ENCODE measurements at regions not wholly inside any gene's neighbourhood (a gene's known extent, or its start where the extent isn't known, plus 50 kb on each side); places are given as distances from the start of the nearest gene placed in this dataset.

DNA sequence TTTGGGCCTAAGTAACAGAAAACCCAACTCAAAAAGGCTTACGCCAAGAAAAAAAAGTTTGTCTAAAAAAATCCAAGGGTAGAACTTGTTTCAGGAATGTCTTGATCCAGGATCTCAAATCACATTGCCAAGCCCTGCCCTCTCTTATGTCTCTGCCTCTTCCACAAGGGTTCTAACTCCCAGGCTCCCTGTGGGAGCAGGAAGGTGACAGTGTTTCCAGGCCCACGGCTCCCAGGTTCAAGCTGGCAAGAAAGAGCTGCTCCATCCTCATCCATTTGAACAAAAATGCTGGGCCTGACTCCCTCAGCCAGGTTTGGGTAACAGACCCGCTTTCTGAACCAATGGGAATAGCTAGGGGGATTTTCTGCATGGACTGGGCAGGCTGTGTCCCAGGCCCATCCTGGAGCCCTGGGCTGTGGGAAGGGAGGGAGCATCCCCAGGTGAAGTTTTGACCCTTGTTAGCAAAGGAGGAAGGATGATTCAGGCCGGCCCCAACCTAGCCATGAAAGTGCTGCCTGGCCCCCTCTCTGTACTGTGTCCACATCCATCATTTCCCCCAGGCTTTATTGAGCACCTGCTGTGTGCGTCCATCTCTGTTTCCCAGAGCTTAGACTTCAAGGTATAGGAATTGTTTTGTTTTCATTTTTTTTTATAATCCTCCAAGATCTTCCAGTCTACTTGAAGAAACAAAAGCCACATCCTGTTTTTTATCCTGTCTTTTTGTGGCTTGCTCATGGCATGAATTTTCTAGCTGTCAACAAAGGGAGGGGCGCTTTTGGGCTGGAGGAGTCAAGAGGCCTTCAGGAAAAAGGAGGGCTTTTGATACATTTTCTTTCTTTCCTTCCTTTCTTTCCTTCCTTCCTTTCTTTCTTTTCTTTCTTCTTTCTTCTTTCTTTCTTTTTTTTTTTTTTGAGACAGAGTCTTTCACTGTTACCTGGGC, 159.8 kb downstream of the TFAP2C start:
- H3K4me3 Mint-ChIP-seq = no peak overlapping the region
- no peaks in the 10 kb centered on the region for H3K9me3 Mint-ChIP-seq
- H3K4me1 Mint-ChIP-seq (ENCODE audit: low read depth) = no peaks in the 10 kb centered on the region
- no peak overlapping the region for H3K27ac Mint-ChIP-seq
- H3K27me3 Mint-ChIP-seq (ENCODE audit: low read depth) = no peaks in the 10 kb centered on the region
- H3K36me3 Mint-ChIP-seq (ENCODE audit: low read depth) = no peaks in the 10 kb centered on the region

DNA sequence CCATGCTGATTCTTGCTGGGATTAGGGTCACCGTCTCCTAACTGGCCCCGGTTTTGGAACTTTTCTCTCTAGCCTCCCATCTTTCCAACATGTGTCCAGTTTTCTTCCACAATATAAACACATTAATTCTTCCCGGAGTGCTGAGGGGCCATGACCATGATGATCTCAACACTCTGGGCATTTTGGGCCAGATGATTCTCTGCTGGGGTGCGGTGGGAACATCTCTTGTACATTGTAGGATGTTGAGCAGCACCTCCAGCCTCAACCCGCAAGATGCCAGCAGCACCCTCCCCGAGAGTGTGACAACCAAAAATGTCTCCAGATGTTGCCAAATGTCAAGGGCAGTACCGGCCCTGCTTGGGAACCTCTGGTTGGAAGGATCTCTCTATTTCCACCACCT, 164.8 kb downstream of the TFAP2C start:
- no peak overlapping the region for H3K27ac Mint-ChIP-seq
- no peaks in the 10 kb centered on the region for H3K36me3 Mint-ChIP-seq (ENCODE audit: low read depth)
- H3K4me3 Mint-ChIP-seq = no peak overlapping the region

DNA sequence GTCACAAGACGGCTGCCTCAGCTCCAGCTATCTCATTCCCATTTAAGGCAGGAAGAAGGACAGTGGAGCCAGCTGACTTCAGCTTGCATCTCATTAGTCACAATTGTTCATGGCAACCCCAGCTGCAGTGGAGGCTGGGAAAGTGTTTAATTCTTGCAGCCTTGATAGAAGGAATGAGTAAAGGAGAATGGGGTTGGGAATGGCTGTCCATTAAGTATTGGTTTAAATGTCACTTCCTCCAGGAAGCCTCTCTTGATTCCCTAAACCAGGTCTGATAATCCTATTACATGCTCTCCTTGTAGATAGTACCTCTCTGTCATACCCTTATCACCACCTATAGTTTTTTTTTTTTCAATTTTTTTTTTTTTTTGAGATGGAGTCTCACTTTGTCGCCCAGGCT, 166.4 kb downstream of the TFAP2C start:
- no peaks in the 10 kb centered on the region for H3K27me3 Mint-ChIP-seq (ENCODE audit: low read depth)
- H3K9me3 Mint-ChIP-seq = peaks cover 9% of the 10 kb centered on the region
- H3K4me3 Mint-ChIP-seq = no peak overlapping the region
- H3K36me3 Mint-ChIP-seq (ENCODE audit: low read depth) = no peaks in the 10 kb centered on the region
- no peak overlapping the region for H3K27ac Mint-ChIP-seq
- H3K4me1 Mint-ChIP-seq (ENCODE audit: low read depth) = no peaks in the 10 kb centered on the region

More for the DNA sequence above, 164.8 kb downstream of the TFAP2C start:
- no peaks in the 10 kb centered on the region for H3K27me3 Mint-ChIP-seq (ENCODE audit: low read depth)
- H3K9me3 Mint-ChIP-seq = peaks cover 7% of the 10 kb centered on the region
- no peaks in the 10 kb centered on the region for H3K4me1 Mint-ChIP-seq (ENCODE audit: low read depth)

DNA sequence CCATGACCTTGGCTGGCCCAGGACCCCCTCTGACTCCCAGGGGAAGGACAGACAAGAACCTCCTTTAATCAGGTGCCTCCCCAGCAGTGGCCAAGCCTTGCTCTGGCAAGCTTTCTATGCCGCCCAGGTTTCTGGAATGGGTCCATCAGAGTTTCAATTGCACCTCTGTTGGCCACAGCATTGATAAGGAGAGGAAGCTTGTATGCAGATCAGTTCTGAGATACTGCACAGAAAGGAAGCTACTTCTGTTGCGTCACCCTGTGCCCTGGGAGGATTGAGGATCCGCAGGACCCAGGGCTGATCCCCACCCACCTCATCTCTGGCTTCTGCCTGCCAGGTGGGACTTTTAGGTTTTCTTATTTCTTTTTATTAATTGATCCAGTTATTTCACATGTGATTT, 167.2 kb downstream of the TFAP2C start:
- Mint-ChIP-seq H3K36me3 (ENCODE audit: low read depth) (no peaks in the 10 kb centered on the region), H3K9me3 (peaks cover 9% of the 10 kb centered on the region), H3K4me1 (ENCODE audit: low read depth) (no peaks in the 10 kb centered on the region), H3K27me3 (ENCODE audit: low read depth) (no peaks in the 10 kb centered on the region), H3K4me3 (no peak overlapping the region), H3K27ac (no peak overlapping the region)

DNA sequence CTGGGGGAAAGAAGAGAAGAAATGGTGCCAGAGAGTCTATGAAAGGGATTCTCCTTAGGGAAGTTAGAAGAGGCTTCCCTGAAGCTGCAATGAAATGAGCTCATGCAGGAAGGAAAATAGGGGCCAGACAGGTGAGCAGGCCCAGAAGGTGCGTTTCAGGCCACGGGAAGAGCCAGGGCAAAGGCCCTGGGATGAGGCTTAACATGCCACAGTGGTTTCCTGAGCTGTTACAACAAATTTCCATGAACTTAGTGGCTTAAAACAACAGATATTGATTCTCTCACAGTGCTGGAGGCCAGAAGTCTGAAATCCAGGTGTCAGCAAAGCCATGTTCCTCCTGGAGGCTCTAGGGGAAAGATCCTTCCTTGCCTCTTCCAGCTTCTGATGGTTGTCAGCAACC, 167.9 kb downstream of the TFAP2C start:
- H3K27ac Mint-ChIP-seq = no peak overlapping the region
- H3K4me3 Mint-ChIP-seq = no peak overlapping the region
- H3K36me3 Mint-ChIP-seq (ENCODE audit: low read depth) = no peaks in the 10 kb centered on the region
- H3K9me3 Mint-ChIP-seq = peaks cover 9% of the 10 kb centered on the region
- H3K27me3 Mint-ChIP-seq (ENCODE audit: low read depth) = no peaks in the 10 kb centered on the region
- H3K4me1 Mint-ChIP-seq (ENCODE audit: low read depth) = no peaks in the 10 kb centered on the region

DNA sequence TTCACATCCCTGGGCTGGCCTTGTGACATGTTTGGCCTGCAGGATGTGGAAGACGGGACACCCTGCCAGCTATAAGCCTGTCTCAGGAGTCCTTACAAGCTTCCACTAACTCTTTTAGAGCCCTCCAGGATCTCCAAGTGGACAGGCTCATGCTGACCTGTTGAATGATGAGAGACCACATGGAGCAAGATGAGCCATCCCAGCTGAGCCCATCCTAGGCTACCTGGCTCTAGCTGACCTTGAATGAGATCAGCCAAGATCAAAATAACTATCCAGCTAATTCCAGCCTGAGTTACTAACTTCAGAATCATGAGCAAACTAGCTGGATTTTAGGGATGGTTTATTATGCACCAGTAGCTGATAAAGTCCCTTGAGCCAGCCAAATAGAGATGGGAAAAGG, 169.5 kb downstream of the TFAP2C start:
- no peaks in the 10 kb centered on the region for H3K4me1 Mint-ChIP-seq (ENCODE audit: low read depth)
- peaks cover 9% of the 10 kb centered on the region for H3K9me3 Mint-ChIP-seq
- no peaks in the 10 kb centered on the region for H3K36me3 Mint-ChIP-seq (ENCODE audit: low read depth)
- H3K27ac Mint-ChIP-seq = no peak overlapping the region
- H3K27me3 Mint-ChIP-seq (ENCODE audit: low read depth) = no peaks in the 10 kb centered on the region
- no peak overlapping the region for H3K4me3 Mint-ChIP-seq

DNA sequence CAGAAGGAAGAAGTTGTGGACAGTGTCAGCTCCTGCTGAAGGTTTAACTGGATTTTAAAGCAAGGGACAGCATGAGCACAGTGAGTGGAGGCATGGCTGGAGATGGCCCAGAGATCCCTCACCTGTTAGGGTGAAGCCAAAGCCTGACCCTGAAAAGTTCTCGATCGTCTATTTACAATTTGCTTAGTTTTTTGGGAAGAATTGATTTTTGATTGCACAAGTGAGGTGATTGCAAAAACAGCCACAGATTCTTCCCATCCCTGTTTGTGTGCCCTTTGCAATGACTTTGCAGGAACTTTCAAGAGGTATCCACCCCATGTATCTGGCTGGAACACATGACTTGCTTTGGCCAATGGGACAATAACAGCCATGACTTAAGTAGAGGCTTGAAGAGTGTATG, 170.1 kb downstream of the TFAP2C start:
- Mint-ChIP-seq H3K36me3 (ENCODE audit: low read depth) (no peaks in the 10 kb centered on the region), H3K4me3 (no peak overlapping the region), H3K9me3 (peaks cover 9% of the 10 kb centered on the region), H3K27ac (no peak overlapping the region), H3K27me3 (ENCODE audit: low read depth) (no peaks in the 10 kb centered on the region), H3K4me1 (ENCODE audit: low read depth) (no peaks in the 10 kb centered on the region)

DNA sequence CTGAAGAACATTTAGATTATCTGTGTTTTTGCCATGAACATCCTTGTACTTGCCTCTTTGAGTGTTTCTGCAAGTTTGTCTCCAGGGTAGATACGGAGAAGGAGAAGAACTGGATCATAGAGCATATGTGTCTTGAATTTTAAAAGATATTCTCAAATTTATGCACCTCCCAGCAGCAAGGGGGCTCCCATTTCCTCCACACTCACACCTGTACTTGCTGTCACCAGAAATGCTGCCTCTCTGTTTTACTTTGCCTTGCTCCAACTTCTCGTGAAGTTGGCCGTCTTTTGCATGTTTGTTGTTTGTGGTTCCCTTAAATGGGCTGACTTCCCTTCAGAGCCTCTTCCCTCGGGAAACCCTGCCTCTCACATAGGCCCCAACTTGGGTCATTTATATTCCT, 171.0 kb downstream of the TFAP2C start:
- H3K27me3 Mint-ChIP-seq (ENCODE audit: low read depth) = no peaks in the 10 kb centered on the region

DNA sequence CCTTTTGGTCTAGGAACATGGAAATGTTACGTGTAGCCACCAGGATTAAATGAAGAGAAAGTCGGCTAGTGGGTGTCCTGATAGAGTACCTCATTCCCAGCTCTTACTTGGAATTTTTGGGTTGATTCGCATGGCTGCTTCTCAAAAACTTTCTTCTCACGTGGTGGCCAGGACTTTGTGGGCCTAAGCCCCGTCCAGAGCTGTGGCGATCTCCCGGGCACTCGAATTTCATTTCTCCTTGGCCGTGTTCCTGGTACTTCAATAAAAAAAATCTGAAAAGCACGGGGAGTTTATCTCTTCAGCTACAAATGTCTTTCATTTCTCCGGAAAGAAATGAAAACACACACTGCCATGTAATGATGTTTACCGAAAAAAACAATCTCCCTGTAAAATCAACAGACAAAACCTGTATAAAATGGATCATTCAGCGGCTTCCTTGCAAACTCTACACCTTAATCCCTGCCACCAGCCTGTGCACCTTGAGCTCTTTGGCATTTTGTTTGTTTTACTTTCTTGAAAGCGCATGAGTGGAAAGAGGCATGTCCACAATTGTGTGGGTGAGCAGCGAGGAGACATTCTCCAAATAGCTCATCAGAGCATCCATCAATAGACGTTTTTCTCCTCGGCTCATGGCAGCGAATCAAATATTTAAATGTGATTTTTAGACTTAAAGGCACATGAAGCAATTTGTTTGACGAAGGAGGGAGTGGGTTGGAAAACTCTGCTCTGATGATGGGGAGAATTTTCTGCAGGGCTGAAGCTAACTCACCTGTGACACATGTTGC, 173.1 kb downstream of the TFAP2C start:
- Mint-ChIP-seq H3K36me3 (ENCODE audit: low read depth) (no peaks in the 10 kb centered on the region), H3K27me3 (ENCODE audit: low read depth) (no peaks in the 10 kb centered on the region), H3K4me3 (no peak overlapping the region), H3K4me1 (ENCODE audit: low read depth) (no peaks in the 10 kb centered on the region), H3K27ac (no peak overlapping the region), H3K9me3 (peaks cover 9% of the 10 kb centered on the region)

More for the DNA sequence above, 171.0 kb downstream of the TFAP2C start:
- Mint-ChIP-seq H3K4me1 (ENCODE audit: low read depth) (no peaks in the 10 kb centered on the region), H3K4me3 (no peak overlapping the region), H3K9me3 (peaks cover 9% of the 10 kb centered on the region), H3K36me3 (ENCODE audit: low read depth) (no peaks in the 10 kb centered on the region), H3K27ac (no peak overlapping the region)

DNA sequence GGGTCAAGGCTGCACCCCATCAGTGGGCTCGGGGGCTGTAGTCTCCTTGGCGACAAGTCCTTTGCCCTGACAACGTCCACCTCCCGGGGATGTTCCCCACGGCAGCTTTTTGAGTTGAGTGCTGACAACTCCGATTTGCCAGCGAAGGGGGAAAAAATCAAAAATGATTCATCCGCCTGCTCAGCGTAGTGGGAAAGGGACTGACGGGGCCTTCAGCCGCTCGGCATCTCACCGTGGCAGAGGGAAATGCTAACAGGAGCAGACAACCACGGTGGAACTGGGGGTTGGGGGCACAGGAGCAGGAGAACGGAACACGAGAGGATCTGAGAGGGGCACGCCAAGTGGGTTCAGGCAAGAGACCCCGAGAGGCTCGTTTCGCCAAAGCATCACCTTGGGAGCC, 173.7 kb downstream of the TFAP2C start:
- no peaks in the 10 kb centered on the region for H3K36me3 Mint-ChIP-seq (ENCODE audit: low read depth)
- peaks cover 9% of the 10 kb centered on the region for H3K9me3 Mint-ChIP-seq
- no peak overlapping the region for H3K4me3 Mint-ChIP-seq
- H3K4me1 Mint-ChIP-seq (ENCODE audit: low read depth) = no peaks in the 10 kb centered on the region
- H3K27me3 Mint-ChIP-seq (ENCODE audit: low read depth) = no peaks in the 10 kb centered on the region
- H3K27ac Mint-ChIP-seq = no peak overlapping the region

DNA sequence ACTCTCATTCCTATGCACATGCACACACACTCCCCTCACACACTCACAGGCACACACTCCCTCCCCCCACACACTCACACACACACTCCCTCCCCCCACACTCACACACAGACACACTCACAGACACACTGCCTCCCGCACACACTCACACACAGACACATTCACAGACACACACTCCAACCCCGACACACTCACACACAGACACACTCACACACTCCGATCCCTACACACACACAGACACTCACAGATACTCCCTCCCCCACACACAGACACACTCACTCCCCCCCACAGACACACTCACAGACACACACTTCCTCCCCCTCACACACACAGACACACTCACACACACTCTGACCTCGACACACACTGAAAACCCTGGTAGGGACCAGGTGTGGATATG, 176.2 kb downstream of the TFAP2C start:
- Mint-ChIP-seq H3K9me3 (no peaks in the 10 kb centered on the region), H3K36me3 (ENCODE audit: low read depth) (no peaks in the 10 kb centered on the region)

DNA sequence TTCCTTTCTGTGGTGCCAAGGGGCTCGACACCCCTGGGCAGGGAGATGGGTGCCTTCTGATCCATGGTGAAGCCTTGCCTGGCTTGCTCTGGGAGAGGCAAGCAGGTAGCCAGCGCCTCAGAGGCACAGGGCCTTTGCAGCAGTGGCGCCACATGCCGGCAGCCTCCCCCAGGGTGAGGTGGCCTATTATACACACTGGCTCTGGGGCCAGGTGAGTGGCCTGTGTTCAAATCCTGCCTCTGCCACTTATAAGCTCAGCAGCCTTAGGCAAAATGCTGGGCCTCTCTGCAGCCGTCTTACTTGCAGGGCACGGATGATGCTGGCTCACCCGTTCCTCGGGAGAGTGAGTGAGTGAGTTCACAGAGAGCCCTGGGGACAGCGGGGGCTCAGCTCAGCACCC, 176.9 kb downstream of the TFAP2C start:
- Mint-ChIP-seq H3K27me3 (ENCODE audit: low read depth) (no peaks in the 10 kb centered on the region), H3K4me3 (no peak overlapping the region), H3K36me3 (ENCODE audit: low read depth) (no peaks in the 10 kb centered on the region), H3K27ac (no peak overlapping the region), H3K9me3 (no peaks in the 10 kb centered on the region), H3K4me1 (ENCODE audit: low read depth) (no peaks in the 10 kb centered on the region)

More for the DNA sequence above, 176.2 kb downstream of the TFAP2C start:
- Mint-ChIP-seq H3K4me3 (no peak overlapping the region), H3K27me3 (ENCODE audit: low read depth) (no peaks in the 10 kb centered on the region), H3K4me1 (ENCODE audit: low read depth) (no peaks in the 10 kb centered on the region), H3K27ac (no peak overlapping the region)

DNA sequence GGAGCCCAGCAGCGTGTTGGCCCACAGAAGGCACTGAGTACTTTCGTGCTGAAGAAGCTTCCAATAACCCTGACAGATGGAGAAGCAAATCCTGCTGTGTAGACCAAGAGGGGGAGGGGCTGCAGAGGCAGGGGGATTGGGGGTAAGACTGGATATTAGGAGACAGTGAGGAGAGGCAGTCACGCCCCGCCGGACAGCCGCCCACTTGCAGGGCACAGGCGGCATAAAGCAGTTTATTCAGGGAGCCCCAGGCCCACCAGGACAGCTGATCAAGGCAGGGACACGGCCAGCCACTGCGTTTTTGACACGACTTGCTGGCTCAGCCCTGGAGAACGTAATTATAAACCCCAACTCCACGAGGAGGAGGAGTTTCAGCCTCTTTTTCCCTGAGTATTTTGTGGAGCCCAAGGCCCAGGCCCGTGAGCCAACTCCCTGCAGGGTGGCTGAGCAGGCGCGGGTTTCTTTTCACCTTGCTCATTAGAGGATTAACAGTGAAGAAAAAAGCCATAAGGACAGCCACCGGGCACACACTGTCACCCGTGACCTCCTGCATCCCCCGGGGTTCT, 177.9 kb downstream of the TFAP2C start:
- no peak overlapping the region for H3K27ac Mint-ChIP-seq
- no peaks in the 10 kb centered on the region for H3K36me3 Mint-ChIP-seq (ENCODE audit: low read depth)
- no peaks in the 10 kb centered on the region for H3K4me1 Mint-ChIP-seq (ENCODE audit: low read depth)
- H3K4me3 Mint-ChIP-seq = no peak overlapping the region
- H3K27me3 Mint-ChIP-seq (ENCODE audit: low read depth) = no peaks in the 10 kb centered on the region
- no peaks in the 10 kb centered on the region for H3K9me3 Mint-ChIP-seq

DNA sequence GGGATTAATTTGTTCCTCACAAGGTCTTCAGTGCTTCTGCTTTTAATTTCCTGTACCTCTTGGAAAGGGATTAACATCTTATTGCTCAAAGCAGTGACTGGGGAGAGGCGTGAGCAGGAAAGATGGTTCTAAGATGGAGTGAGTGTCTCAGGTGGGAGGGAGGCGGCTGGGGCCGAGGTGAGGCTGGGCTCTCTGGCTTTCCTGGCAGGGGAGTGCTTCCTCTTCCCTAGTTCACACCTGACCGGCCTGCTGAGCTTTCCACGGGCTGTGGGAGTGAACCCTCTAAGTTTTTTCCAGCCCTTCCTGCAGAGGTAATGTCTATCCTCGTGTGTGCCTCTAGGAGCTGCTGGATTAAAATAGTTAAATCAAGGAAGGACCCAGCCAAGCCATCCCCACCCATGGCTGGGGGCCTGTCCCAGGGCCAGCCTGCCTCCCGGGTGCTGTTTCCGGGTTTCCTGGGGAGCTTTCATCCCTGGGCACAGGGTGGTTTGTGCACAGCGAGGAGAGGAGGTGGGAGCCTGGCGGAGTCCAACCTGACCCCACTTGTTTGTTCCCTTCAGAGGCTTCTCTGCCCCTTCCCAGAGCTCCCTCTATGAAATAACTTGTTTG, 179.1 kb downstream of the TFAP2C start:
- no peaks in the 10 kb centered on the region for H3K36me3 Mint-ChIP-seq (ENCODE audit: low read depth)
- no peaks in the 10 kb centered on the region for H3K9me3 Mint-ChIP-seq
- no peaks in the 10 kb centered on the region for H3K27me3 Mint-ChIP-seq (ENCODE audit: low read depth)
- H3K4me1 Mint-ChIP-seq (ENCODE audit: low read depth) = no peaks in the 10 kb centered on the region
- H3K27ac Mint-ChIP-seq = no peak overlapping the region
- no peak overlapping the region for H3K4me3 Mint-ChIP-seq

Data from T-helper 1 cell treated with Interleukin-12 subunit alpha and Interleukin-12 subunit beta and Interleukin-4 antibody, amounts not matched to agents 30 μg/mL and 1 μg/mL, for 36 hours (primary cell).